A204.1 (cell line): ENCODE measurements at regions not wholly inside any gene's neighbourhood (a gene's known extent, or its start where the extent isn't known, plus 50 kb on each side); places are given as distances from the start of the nearest gene placed in this dataset.

Experiments
- FAIRE-seq: peaks from 2 replicates; lab custom pipeline; 2012; peaks lifted over from hg19 to GRCh38; lab: Jason Lieb, UNC

DNA sequence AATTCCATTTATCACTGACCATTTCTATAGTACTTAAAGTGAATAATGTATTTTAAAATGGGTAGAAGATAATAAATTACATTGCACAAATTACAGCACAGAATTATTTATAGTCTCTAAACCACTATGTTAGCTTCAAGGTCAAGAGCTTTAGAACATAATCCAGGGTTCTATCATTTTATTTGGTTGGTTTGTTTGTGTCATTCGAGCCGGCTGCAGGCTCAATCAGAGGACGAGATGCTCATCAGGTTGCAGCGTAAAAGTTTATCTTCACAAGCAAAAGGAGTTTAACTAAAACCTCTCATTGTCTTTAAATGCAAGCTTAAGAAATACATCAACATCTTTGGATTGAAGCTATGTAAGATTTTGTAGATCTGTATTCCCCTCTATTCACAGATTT, 523.8 kb downstream of the EFNA5 start:
- no peak for FAIRE-seq

DNA sequence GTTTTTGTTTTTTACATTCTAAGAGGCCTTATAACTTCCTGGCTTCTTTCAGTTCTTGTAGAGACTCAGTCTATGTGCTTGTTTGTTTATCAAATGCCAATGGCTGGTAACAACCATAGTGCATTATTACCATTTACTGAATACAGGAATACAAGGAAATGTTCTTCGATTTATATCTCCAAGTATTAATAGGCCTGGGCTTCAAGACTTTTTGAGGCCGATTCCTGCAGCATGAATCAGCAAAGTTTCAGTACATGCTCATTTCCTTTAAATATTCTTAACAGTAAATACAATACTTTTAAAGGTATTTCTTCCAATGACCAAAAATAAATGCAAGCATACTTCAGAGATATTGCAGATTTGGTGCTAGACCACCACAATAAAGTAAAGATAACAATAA, 535.3 kb downstream of the EFNA5 start:
- no peak for FAIRE-seq

DNA sequence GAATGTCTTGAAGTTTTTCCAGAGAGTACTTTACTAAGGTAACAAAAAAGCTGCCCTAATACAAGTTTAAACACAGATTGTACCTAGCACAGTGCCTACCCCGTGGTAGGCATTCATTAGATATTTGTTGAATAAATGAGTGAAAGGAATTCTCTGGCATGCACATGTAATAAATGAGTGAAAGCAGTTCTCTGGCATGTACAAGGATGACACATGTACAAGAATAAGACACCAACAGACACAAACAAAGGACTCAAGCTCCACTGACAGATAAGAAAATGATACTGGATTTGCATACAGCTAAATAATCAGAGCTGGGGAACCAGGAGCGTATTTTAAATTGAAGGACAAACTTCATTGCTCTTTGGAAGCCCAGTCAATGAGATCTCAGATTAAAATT, 535.8 kb downstream of the EFNA5 start:
- FAIRE-seq, result no peak

DNA sequence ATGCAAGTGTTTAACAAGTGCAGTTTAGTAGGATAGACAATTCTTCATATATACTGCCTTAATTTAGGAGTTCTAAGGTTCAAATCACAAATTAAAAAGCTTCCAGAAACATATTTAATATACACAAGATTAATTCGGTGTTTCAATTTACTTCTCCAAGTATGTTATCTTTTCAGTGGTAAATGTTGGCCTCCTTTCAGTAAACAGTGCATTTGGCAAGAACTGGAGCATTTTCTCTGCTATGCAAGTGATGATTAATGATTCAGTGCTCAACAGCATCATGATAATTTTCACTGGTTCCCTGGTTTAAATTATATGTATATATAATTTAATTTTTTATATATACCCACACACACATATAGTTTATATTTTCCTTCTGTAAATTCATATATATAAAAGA, 541.7 kb downstream of the EFNA5 start:
- FAIRE-seq, result no peak

DNA sequence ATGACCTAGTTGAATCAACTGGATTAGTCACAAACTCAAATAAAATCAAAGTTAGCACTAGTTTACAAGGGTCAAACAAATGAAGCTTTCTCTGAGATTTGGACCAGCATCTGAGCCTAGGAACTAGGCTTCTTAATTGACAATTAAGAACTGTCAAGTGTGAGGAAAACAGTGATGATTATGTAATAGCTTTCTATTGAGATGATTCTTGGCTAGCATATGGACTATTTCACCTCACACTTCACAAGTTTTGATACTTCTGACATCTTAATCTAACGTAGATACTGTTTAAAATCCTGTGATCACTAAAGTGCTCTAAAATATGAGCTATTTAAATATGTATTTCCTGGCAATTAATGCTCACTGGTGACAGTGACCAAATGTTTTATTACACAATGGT, 542.9 kb downstream of the EFNA5 start:
- no peak for FAIRE-seq

DNA sequence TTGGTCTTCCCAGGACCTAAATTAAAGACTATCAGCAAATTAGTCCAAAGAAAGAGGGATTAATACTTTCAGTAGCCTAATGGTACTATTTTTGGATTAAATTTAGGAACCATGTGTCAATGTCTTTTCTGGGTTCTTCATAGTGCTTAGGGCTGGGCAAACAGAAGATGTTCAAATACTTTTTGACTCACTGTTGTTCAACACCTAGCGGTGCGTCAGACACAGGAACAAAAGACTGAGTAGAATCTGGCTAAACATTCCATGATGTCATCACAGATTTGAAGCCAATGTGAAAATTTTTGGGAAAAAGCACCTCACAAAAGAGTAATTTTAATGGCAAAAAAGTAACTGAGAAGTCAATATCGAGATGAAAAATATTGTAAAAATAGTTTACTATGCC, 544.4 kb downstream of the EFNA5 start:
- no peak for FAIRE-seq

DNA sequence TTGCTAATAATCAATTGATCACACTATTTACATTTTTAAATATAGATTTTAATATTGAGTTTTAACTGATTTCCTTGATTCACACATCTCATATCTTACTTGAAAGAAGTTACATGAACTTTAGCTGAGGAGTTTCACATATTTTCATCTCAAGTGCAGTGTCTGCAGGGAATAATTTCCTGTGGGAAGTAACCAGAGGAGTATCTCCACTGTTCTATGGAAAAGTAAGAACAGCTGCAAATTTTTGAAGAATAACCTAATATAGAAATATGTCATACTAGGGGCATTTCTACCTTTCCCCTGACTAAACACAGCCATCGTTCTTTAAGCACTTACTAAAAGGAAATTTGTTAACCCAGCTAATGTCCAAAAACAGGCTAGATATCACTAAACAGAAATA, 546.4 kb downstream of the EFNA5 start:
- no peak for FAIRE-seq

DNA sequence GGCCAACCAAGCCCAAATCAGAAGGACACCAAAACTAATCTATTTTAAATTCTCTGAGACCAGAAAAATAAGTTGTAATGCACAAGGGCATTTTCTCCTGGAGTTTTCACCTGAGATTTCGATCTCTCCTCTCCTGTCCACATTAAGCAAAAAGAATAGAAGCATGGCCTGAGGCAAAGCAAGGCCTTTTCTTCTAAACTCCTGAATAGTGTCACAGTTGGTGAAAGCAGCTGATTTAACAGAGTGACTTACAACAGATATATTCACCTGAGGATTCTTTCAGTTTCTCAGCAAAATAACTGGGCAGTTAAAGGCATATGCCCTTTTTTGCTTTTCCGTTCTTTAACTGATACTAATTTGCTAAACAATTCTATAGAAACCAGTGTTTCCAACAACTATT, 547.7 kb downstream of the EFNA5 start:
- FAIRE-seq, result no peak

DNA sequence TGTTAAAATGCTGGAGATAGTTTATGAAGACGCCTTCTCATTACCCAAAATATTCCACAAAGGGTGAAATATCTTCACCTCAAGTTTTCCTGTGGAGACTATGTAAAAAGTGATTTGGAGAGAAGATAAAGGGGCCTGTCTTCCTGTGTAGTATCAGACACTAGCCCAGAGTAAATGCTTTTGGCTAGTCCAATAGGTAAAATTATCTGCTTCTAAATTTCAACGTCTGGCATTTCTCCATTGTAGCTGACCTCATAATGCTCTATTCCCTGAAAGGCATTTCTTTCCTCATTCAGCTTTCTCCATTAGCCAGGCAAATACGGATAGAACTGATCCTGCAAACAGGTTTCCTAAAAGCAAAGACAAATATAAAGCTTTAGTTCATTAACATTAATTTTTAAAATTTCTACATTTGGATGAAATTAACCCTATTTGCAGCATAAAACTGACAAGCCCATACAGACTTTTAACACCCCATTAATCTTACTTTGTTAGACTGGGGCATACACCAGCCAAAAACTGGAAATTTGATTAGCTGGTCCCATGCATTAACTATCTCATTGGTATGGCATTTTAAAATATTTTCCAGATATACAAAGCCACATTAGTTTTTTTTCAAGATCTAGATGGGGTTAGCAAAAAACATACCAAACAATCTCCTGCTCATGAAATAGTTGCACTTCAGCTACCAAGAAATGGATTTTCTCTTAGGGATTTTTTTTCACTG, 548.8 kb downstream of the EFNA5 start:
- no peak for FAIRE-seq

DNA sequence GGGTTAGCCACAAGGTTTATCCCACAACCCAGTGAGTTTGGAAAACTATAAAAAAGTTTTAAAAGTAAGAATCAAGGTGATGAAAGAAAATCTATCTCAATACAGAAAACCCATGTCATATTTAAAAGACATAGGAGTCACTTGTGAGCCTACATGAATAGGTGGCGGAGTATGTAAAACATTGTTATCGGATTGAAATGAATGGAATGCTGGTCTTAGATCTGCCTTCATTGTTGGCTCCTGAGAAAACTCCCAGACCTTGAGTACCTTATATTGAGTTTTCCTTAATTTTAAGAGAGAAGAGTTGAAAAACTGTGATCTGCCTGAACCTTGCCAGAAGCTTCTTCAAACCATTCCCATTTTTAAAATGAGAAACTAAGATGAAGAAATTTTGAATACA, 551.1 kb downstream of the EFNA5 start:
- FAIRE-seq, result no peak

DNA sequence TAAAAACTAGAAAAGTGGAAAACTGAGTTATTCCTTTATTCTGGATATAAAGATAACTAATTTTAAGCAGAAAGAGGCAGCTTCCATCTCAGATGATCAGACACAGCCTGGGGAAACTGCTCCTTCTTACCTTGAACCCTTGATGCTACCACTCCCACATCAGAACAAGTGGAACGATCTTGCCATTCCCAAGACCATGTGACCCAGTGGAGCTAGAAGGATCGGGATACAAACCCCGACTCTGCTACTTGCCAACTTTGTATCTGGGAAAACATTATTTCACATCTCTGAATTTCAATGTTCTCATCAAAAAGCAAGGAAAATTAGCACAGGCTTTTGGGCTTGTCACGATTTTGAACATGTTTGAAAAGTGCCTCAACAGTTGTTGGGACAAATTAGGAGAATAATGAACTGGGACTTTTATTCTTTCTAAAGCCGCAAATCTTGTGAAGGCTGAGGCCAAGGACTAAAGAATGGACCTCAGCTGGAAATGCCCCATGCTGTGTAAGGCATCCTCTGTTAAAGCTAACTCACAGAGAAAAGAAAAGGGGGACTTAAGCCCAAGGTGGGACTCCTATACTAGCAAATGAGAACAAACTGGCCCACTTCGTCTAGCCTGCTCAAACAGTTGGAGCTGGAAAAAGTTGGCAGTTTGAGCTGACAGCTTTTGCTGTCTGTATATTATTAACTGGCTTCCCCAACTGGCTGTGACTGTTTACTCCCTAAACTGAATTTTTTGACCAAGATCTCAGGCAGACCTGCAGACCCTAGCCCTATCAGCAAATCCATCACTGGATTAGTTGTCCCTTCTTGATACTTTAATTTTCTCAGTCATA, 552.3 kb downstream of the EFNA5 start:
- FAIRE-seq, result no peak

DNA sequence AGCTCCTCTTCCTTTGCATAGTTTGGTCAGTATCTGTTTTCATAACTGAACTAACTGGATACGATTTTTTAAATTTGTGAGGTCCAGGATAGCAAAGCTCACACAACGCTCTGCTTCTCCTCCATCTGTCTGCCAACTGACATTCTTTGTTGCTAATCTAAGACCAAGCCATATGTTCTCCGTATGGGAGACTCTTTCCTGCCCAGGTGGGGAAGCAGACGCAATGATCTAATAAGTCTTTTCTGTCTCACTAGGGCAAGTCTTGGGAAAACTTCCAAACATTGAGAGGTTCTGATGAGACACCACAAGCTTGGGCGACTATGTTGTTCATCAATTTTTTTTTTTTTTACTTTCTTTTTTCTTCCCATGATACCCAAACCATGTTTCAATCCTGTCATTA, 558.5 kb downstream of the EFNA5 start:
- FAIRE-seq, result no peak

GRCh38 chr5:107104040-107104995, 566.4 kb downstream of the EFNA5 start:
- FAIRE-seq, result no peak

DNA sequence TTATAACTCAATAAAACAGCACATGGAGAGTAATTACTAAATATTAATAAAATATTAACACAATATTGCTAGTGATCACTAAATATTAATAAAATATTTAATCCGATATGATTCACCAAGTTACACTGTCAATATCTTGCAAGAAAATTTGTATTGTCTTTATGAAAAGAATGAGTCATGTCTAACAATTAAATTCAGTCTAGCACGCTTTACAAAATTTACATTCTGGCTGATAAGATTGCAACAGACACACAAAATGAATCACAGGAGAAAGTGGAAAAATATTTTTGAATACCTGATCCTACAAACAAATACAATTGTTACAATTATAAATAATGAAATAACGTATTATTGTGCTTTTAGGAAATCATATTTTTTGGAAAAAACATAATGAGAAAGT, 567.2 kb downstream of the EFNA5 start:
- FAIRE-seq, result no peak

GRCh38 chr5:107100121-107100520, 570.6 kb downstream of the EFNA5 start:
- FAIRE-seq, result no peak

- no peak for FAIRE-seq
Measured at GRCh38 chr5:107099506-107099905, 571.2 kb downstream of the EFNA5 start.

GRCh38 chr5:107092695-107093094, 578.0 kb downstream of the EFNA5 start:
- FAIRE-seq, result no peak

- FAIRE-seq, result no peak
Measured at GRCh38 chr5:107090506-107090905, 580.2 kb downstream of the EFNA5 start.

GRCh38 chr5:107088907-107089306, 581.8 kb downstream of the EFNA5 start:
- FAIRE-seq, result no peak

- no peak for FAIRE-seq
Measured at GRCh38 chr5:107085572-107085971, 585.2 kb downstream of the EFNA5 start.

DNA sequence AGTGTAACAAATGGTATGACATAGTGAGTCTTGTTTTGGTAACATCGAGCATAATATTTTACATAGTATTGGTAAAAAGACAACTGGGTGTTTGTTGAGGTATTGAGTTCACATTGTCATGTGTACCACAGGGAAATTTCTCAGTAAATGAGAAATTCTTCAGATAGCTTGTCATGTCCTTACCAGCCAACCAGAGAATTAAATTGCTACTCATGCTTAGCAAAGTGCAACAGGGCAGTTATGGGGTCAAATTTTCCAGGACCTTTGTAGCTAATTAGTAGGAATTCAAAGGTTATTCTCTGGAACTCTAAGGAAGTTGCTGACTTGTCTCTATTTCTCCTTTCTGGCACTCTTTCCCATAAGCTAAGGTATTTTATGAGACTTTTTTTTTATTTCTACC, 595.7 kb downstream of the EFNA5 start:
- FAIRE-seq, result no peak

DNA sequence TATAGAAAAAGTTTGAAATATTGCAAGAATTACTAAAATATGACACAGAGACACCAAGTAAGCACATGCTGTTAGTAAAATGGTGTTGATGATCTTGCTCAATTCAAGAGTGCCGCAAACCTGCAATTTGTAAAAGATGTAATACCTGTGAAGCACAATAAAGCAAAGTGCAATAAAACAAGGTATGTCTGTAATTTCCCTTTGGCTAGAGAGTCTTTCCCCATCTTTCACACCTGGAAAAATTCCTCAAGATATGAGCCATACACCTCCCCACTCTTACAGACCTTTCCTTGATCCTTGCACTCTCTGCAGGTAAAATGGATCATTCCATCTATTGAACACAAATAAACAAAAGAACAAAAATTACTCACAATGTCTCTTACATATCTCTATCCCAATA, 597.8 kb downstream of the EFNA5 start:
- FAIRE-seq, result no peak

DNA sequence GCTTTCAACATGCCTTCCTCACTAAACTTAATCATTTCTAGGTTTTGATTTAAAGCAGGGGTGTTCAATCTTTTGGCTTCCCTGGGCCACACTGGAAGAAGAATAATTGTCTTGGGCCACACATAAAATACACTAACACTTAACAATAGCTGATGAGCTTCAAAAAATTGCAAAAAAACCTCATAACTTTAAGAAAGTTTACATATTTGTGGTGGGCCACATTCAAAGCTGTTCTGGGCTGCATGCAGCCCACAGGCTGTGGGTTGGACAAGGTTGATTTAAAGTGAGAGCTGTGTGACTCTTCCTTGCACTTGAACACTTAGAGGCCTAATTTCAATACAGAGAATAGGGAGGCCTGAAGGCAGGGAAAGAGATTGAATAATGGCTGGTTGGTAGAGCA, 598.3 kb downstream of the EFNA5 start:
- FAIRE-seq, result no peak
